ENCODE measurements at regions not wholly inside any gene's neighbourhood (a gene's known extent, or its start where the extent isn't known, plus 50 kb on each side); places are given as distances from the start of the nearest gene placed in this dataset.
"Not testable (repeated sequence)": the region's sequence is repeated elsewhere in the genome, so short reads cannot be mapped to it uniquely, and the experiment has no call there.

DNA sequence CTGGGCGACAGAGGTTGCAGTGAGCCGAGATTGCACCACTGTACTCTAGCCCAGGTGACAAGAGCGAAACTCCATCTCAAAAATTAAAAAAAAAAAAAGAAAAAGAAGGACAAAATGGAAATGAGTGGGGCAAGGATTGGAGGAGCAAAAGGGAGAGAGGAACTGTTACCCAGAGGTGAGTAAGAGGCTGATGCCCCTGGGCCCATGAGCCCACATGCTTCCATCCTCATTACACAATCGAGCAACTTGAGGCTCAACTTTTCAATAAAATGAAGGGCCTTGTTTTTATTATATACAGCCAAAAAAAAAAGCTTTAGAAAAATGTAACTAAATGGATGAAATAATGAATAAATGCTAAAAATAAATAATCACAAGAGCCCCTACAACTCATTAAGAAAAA is 91.7 kb upstream of the YWHAQ start:
- DNase-seq (ENCODE audit: low read depth), result no peak
- TF ChIP-seq CTCF (IDR thresholded peaks at IDR 0.05; ENCODE audit: low read length, missing control alignments), result no peak
- no peak overlapping the region for H3K4me3 ChIP-seq (replicated peaks; ENCODE audit: low read depth, low read length)

- DNase-seq (ENCODE audit: low read depth), result no peak
- H3K4me3 ChIP-seq (replicated peaks; ENCODE audit: low read depth, low read length), result no peak overlapping the region
- no peak for TF ChIP-seq CTCF (IDR thresholded peaks at IDR 0.05; ENCODE audit: low read length, missing control alignments)
Observed at GRCh38 chr2:9724565-9724964, 93.8 kb upstream of the YWHAQ start.

GRCh38 chr2:9725106-9725505 is 94.3 kb upstream of the YWHAQ start:
- TF ChIP-seq CTCF (IDR thresholded peaks at IDR 0.05; ENCODE audit: low read length, missing control alignments), result no peak
- DNase-seq (ENCODE audit: low read depth), result no peak

GRCh38 chr2:9726016-9726415 is 95.2 kb upstream of the YWHAQ start:
- not testable (repeated sequence) for H3K4me3 ChIP-seq (replicated peaks; ENCODE audit: low read depth, low read length); DNase-seq (ENCODE audit: low read depth)

More at GRCh38 chr2:9725106-9725505, 94.3 kb upstream of the YWHAQ start:
- H3K4me3 ChIP-seq (replicated peaks; ENCODE audit: low read depth, low read length), result no peak overlapping the region

DNA sequence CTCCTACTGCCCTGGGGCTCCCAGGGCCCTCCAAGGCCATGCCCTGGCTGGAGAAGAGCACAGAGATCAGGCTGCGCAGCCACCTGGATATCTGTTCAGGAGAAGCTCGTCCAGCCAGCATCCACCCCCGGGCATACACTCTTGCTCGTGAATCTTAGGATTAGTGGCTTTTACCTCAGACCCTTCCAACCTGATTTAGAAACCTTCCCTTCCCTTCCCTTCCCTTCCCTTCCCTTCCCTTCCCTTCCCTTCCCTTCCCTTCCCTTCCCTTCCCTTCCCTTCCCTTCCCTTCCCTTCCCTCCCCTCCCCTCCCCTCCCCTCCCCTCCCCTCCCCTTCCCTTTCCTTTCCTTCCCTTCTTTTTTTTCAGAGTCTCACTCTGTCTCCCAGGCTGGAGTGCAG is 99.7 kb upstream of the YWHAQ start:
- not testable (repeated sequence) for DNase-seq (ENCODE audit: low read depth); H3K4me3 ChIP-seq (replicated peaks; ENCODE audit: low read depth, low read length)

- no peak overlapping the region for H3K4me3 ChIP-seq (replicated peaks; ENCODE audit: low read depth, low read length)
- no peak for DNase-seq (ENCODE audit: low read depth)
- TF ChIP-seq CTCF (IDR thresholded peaks at IDR 0.05; ENCODE audit: low read length, missing control alignments), result no peak
Observed at GRCh38 chr2:9732824-9733223, 102.0 kb upstream of the YWHAQ start.

- TF ChIP-seq CTCF (IDR thresholded peaks at IDR 0.05; ENCODE audit: low read length, missing control alignments), result no peak
- no peak overlapping the region for H3K4me3 ChIP-seq (replicated peaks; ENCODE audit: low read depth, low read length)
- DNase-seq (ENCODE audit: low read depth), result no peak
Observed at GRCh38 chr2:9734308-9734707, 103.5 kb upstream of the YWHAQ start.

DNA sequence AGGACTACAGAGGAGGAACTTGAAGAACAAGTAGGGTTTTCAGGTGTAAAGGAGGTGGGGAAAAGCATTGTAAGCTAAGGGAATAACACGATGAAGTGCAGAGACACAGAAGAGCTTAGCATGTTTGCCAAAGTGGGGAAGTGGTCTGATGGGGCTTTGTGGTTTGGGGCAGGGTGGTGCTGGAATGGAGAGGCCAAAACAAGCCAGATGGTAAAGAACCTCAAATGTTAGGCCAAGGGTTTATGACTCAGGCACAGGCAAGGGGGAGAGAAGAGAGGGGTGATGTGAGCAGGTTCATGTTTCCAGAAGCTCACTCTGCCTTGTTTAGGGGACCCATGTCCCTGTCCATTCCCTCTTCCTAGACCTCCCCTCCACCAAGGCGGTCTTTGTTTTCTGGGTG is 104.5 kb upstream of the YWHAQ start:
- no peak for TF ChIP-seq CTCF (IDR thresholded peaks at IDR 0.05; ENCODE audit: low read length, missing control alignments)
- no peak overlapping the region for H3K4me3 ChIP-seq (replicated peaks; ENCODE audit: low read depth, low read length)
- no peak for DNase-seq (ENCODE audit: low read depth)

Measured in fibroblast of pulmonary artery (primary cell).